ENCODE measurements at regions not wholly inside any gene's neighbourhood (a gene's known extent, or its start where the extent isn't known, plus 50 kb on each side); places are given as distances from the start of the nearest gene placed in this dataset.

- no peak for TF ChIP-seq CTCF (conservative IDR thresholded peaks at IDR 0.05; ENCODE audit: low read length)
- no peak for TF ChIP-seq EZH2phosphoT487 (IDR thresholded peaks at IDR 0.05; ENCODE audit: borderline replicate concordance)
Observed at GRCh38 chr12:42804928-42805327, 215.4 kb upstream of the PRICKLE1 start.
